ENCODE measurements at regions not wholly inside any gene's neighbourhood (a gene's known extent, or its start where the extent isn't known, plus 50 kb on each side); places are given as distances from the start of the nearest gene placed in this dataset.

GRCh38 chr10:9362721-9363120 is 1308.2 kb downstream of the GATA3 start:
- TF ChIP-seq CTCF (IDR thresholded peaks at IDR 0.05; ENCODE audit: insufficient read depth, low read length) = no peak
- no peak for TF ChIP-seq GABPA (IDR thresholded peaks at IDR 0.05; ENCODE audit: low read depth)
- TF ChIP-seq POLR2AphosphoS5 (IDR thresholded peaks at IDR 0.05; ENCODE audit: low read depth) = no peak

All from HL-60 (cell line).